ENCODE measurements at regions not wholly inside any gene's neighbourhood (a gene's known extent, or its start where the extent isn't known, plus 50 kb on each side); places are given as distances from the start of the nearest gene placed in this dataset.

GRCh38 chr5:164145458-164145857, 640.0 kb downstream of the MAT2B start:
- TF ChIP-seq CTCF (optimal IDR thresholded peaks at IDR 0.05 in 1 of 3, IDR thresholded peaks at IDR 0.05 in 1 of 3, conservative IDR thresholded peaks at IDR 0.05 in 1 of 3; ENCODE audit: extremely low read depth in 1 of 3, insufficient read depth in 2 of 3, low read length in 3 of 3) (no peak), EZH2 (IDR thresholded peaks at IDR 0.05; ENCODE audit: low read length) (no peak)

All from keratinocyte (primary cell).